Heart left ventricle (tissue), 13 donors: ENCODE measurements at regions not wholly inside any gene's neighbourhood (a gene's known extent, or its start where the extent isn't known, plus 50 kb on each side); places are given as distances from the start of the nearest gene placed in this dataset.

Source experiments
- CTCF ChIP-seq, 12 donors: fragments of 200-600 bp; sonication (generic) in 4 of 12; IDR thresholded peaks; one replicate each; pipeline versions ENCODE4 v1.5.0 to v1.8.0; 2018 to 2022; ENCODE audit warnings: antibody characterized with exemption in 12 of 12, mild to moderate bottlenecking in 5 of 12
- POLR2A ChIP-seq, 2 donors: fragments of 450-650 bp; IDR thresholded peaks; one replicate each; pipeline ENCODE4 v1.6.1; 2017; ENCODE audit warnings: antibody characterized with exemption in 2 of 2, mild to moderate bottlenecking in 2 of 2, moderate library complexity in 2 of 2
- donor health status: ischemic (EF 13 %, LVEDD 7.1; RV severe dilation, severe dysfunction).
- donor health status: DM: no; HTN: yes; CAD: no.
- donor health status: DM: no; HTN: no; CAD: no.
- donor health status: ischemic (EF 25% LVEDD 6.9; RV normal size, moderate dysfunction).
- donor health status: ischemic (EF 25% LVEDD 5.7; RV mildly dilated, moderate dysfunction).
- donor health status: ischemic (EF 35%, LVEDD 5.7; RV mildly dilated, moderate dysfunction).
- donor health status: nonischemic (EF 11% LVEDD 7.7; RV severe dilation, severe dysfunction).
- donor health status: DM: yes; HTN: yes; CAD: no.
- donor health status: PGD.
- donor health status: ischemic (EF 29% LVEDD 5.4; RV normal size, mild dysfunction).
- donor health status: nonischemic (EF 23%, LVEDD 6.1; RV moderate dilation, normal function).

- TF ChIP-seq CTCF (IDR thresholded peaks at IDR 0.05) = no peak
- TF ChIP-seq POLR2A (IDR thresholded peaks at IDR 0.05) = no peak
Observed at GRCh38 chr2:41707790-41708451, 339.9 kb upstream of the PKDCC start.
